ENCODE measurements at regions not wholly inside any gene's neighbourhood (a gene's known extent, or its start where the extent isn't known, plus 50 kb on each side); places are given as distances from the start of the nearest gene placed in this dataset.

- DNase-seq (ENCODE audit: extremely low spot score) = no peak
- POLR2A ChIA-PET = no interaction called here
- CTCF ChIA-PET = interaction anchor here (0.7 kb wide), 1 partner anchor 10 kb away, joined by 3 read pairs; no protein-coding TSS in a partner anchor
- no peak for TF ChIP-seq CTCF (IDR thresholded peaks at IDR 0.05; ENCODE audit: control extremely low read depth, extremely low read depth, low read depth, missing control alignments)
Observed at GRCh38 chr2:156181208-156181607, 151.3 kb downstream of the NR4A2 start.

- CTCF ChIA-PET = no interaction called here
- no peak for TF ChIP-seq CTCF (IDR thresholded peaks at IDR 0.05; ENCODE audit: control extremely low read depth, extremely low read depth, low read depth, missing control alignments)
- no peak for DNase-seq (ENCODE audit: extremely low spot score)
- POLR2A ChIA-PET = no interaction called here
Observed at GRCh38 chr2:156177654-156178053, 154.9 kb downstream of the NR4A2 start.

- DNase-seq (ENCODE audit: extremely low spot score) = no peak
- no peak for TF ChIP-seq CTCF (IDR thresholded peaks at IDR 0.05; ENCODE audit: control extremely low read depth, extremely low read depth, low read depth, missing control alignments)
- ChIA-PET POLR2A (no interaction called here), CTCF (interaction anchor here (0.6 to 1.7 kb wide), 3 partner anchors 10 to 17 kb away, joined by 3 to 4 read pairs (median 3); no protein-coding TSS in a partner anchor)
Observed at GRCh38 chr2:156175946-156176345, 156.6 kb downstream of the NR4A2 start.

GRCh38 chr2:156170929-156171328 is 161.6 kb downstream of the NR4A2 start:
- POLR2A ChIA-PET = no interaction called here
- CTCF ChIA-PET = no interaction called here
- DNase-seq (ENCODE audit: extremely low spot score) = no peak
- no peak for TF ChIP-seq CTCF (IDR thresholded peaks at IDR 0.05; ENCODE audit: control extremely low read depth, extremely low read depth, low read depth, missing control alignments)

GRCh38 chr2:156165742-156166141 is 166.8 kb downstream of the NR4A2 start:
- CTCF ChIA-PET = interaction anchor here (1.5 kb wide), 1 partner anchor 10 kb away, joined by 3 read pairs; no protein-coding TSS in a partner anchor
- no peak for DNase-seq (ENCODE audit: extremely low spot score)
- POLR2A ChIA-PET = no interaction called here
- TF ChIP-seq CTCF (IDR thresholded peaks at IDR 0.05; ENCODE audit: control extremely low read depth, extremely low read depth, low read depth, missing control alignments) = no peak

- ChIA-PET POLR2A (no interaction called here), CTCF (interaction anchor here (0.9 kb wide), 1 partner anchor 18 kb away, joined by 3 read pairs; no protein-coding TSS in a partner anchor)
- no peak for TF ChIP-seq CTCF (IDR thresholded peaks at IDR 0.05; ENCODE audit: control extremely low read depth, extremely low read depth, low read depth, missing control alignments)
- DNase-seq (ENCODE audit: extremely low spot score) = no peak
Observed at GRCh38 chr2:156164091-156164720, 168.3 kb downstream of the NR4A2 start.
